PC-9 (cell line): ENCODE measurements at regions not wholly inside any gene's neighbourhood (a gene's known extent, or its start where the extent isn't known, plus 50 kb on each side); places are given as distances from the start of the nearest gene placed in this dataset.

Experiments used
- BruUV-seq: library from RNA; stranded (reverse); fragments of 400-500 nt; replicated peaks from 2 replicates; lab custom pipeline; 2021; lab: Mats Ljungman, UMichigan
- CTCF ChIA-PET: fragments of 300-600 bp; sonication (Branson Sonifier 250); formaldehyde crosslinking; loops from one replicate; lab custom pipeline; 2022; ENCODE audit warnings: antibody characterized with exemption; lab: Charles Lee
- POLR2A ChIA-PET: fragments of 300-600 bp; sonication (Branson Sonifier 250); formaldehyde crosslinking; loops from one replicate; lab custom pipeline; 2022; ENCODE audit warnings: antibody characterized with exemption; ENCODE audit not compliant: unreplicated experiment; lab: Charles Lee
- DNase-seq, 2 experiments: peaks; one replicate each; pipeline versions ENCODE4 v3.0.0 to v3.0.0-alpha.2; 2015 to 2022; ENCODE audit warnings: mixed read lengths in 1 of 2
- H2AFZ ChIP-seq: fragments of 200-600 bp; sonication (generic); 2 replicates; pipeline ENCODE4 v1.8.1; 2017; ENCODE audit warnings: antibody characterized with exemption
- H3F3A ChIP-seq: fragments of 200-600 bp; sonication (generic); 2 replicates; pipeline ENCODE4 v1.8.1; 2017; ENCODE audit warnings: antibody characterized with exemption, mild to moderate bottlenecking, low read depth; ENCODE audit not compliant: insufficient read depth
- H3K27ac ChIP-seq: fragments of 200-600 bp; sonication (generic); 2 replicates; pipeline ENCODE4 v1.6.1; 2016; ENCODE audit warnings: mixed run types
- H3K27me3 ChIP-seq: fragments of 200-600 bp; sonication (generic); 2 replicates; pipeline ENCODE4 v1.6.1; 2016; ENCODE audit warnings: low read depth, mixed run types; ENCODE audit not compliant: insufficient read depth
- H3K36me3 ChIP-seq: fragments of 200-600 bp; sonication (generic); 2 replicates; pipeline ENCODE4 v1.6.1; 2016; ENCODE audit warnings: low read depth, mixed run types
- H3K4me1 ChIP-seq: fragments of 200-600 bp; sonication (generic); replicated peaks from 2 replicates; pipeline ENCODE4 v1.6.1; 2016; ENCODE audit warnings: mixed run types; ENCODE audit not compliant: insufficient read depth
- H3K4me2 ChIP-seq: fragments of 200-600 bp; sonication (generic); 2 replicates; pipeline ENCODE4 v1.6.1; 2017; ENCODE audit warnings: mixed run types
- H3K4me3 ChIP-seq: fragments of 200-600 bp; sonication (generic); 2 replicates; pipeline ENCODE4 v1.6.1; 2016; ENCODE audit warnings: mixed run types
- H3K79me2 ChIP-seq: fragments of 200-600 bp; sonication (generic); 2 replicates; pipeline ENCODE4 v1.6.1; 2017; ENCODE audit warnings: low read depth, mixed run types
- H3K9me2 ChIP-seq: fragments of 200-600 bp; sonication (generic); 2 replicates; pipeline ENCODE4 v1.8.1; 2017; ENCODE audit warnings: mild to moderate bottlenecking; ENCODE audit not compliant: insufficient read depth
- H3K9me3 ChIP-seq: fragments of 200-600 bp; sonication (generic); 2 replicates; pipeline ENCODE4 v1.8.1; 2016; ENCODE audit warnings: low read depth; ENCODE audit not compliant: insufficient read depth
- H4K20me1 ChIP-seq: fragments of 200-600 bp; sonication (generic); 2 replicates; pipeline ENCODE4 v1.8.1; 2017; ENCODE audit not compliant: insufficient read depth
- CTCF ChIP-seq: fragments of 200-600 bp; sonication (generic); conservative IDR thresholded peaks from 2 replicates; pipeline ENCODE4 v1.6.1; 2017; ENCODE audit warnings: mixed run types, antibody characterized with exemption, mild to moderate bottlenecking, moderate library complexity
- EZH2 ChIP-seq: fragments of 200-600 bp; sonication (generic); IDR thresholded peaks from 2 replicates; pipeline ENCODE4 v1.8.0; 2017; ENCODE audit warnings: antibody characterized with exemption, low read depth
- intact Hi-C: fragments of 100-400 bp; cut with micrococcal nuclease; formaldehyde crosslinking; loops from one replicate; pipeline ENCODE4 v1.10.0; 2022; ENCODE audit not compliant: unreplicated experiment

- BruUV-seq: no TSS peak
- POLR2A ChIA-PET: no interaction called here
- CTCF ChIA-PET: no interaction called here
- H3K79me2 ChIP-seq: no peaks in the 10 kb centered on the region
- H3K4me3 ChIP-seq: no peak overlapping the region
- intact Hi-C loops: no loop called here
- no peaks in the 10 kb centered on the region for H3K27me3 ChIP-seq
- H3K9me2 ChIP-seq: no peaks in the 10 kb centered on the region
- H2AFZ ChIP-seq: no peak overlapping the region
- no peak overlapping the region for H3K27ac ChIP-seq
- no peaks in the 10 kb centered on the region for H3K4me1 ChIP-seq
- TF ChIP-seq CTCF (no peak), EZH2 (no peak)
- no peak for DNase-seq
- H3F3A ChIP-seq: no peaks in the 10 kb centered on the region
- no peaks in the 10 kb centered on the region for H3K9me3 ChIP-seq
- H4K20me1 ChIP-seq: no peaks in the 10 kb centered on the region
- no peak overlapping the region for H3K4me2 ChIP-seq
- H3K36me3 ChIP-seq: no peaks in the 10 kb centered on the region
Measured at GRCh38 chr3:70876154-70876553, 563.7 kb upstream of the MDFIC2 start.

DNA sequence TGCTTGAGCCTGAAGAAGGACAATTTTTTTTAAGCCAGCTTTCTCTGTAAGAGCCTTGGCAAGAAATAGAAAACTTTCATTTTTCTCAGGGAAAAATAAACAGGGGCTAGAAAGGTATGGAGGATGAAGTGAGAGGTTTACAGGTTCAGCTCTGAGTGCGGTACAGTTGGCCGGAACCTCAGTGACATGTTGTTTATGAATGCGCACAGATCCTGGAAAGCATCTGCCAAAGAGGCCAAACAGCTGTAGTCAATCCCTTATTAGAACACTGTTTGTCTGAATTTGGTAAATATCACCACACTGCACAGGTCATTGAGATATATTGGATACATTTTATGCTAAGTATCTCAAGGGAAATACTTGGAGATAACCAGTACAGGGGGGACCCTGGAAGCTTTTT is 561.8 kb upstream of the MDFIC2 start:
- no peaks in the 10 kb centered on the region for H3K4me1 ChIP-seq
- ChIA-PET POLR2A (no interaction called here), CTCF (no interaction called here)
- intact Hi-C loops: no loop called here
- no peaks in the 10 kb centered on the region for H3K36me3 ChIP-seq
- no TSS peak for BruUV-seq
- no peak overlapping the region for H3K27ac ChIP-seq
- no peak overlapping the region for H3K4me3 ChIP-seq
- H3K4me2 ChIP-seq: no peak overlapping the region
- DNase-seq: no peak
- H3K9me2 ChIP-seq: no peaks in the 10 kb centered on the region
- no peaks in the 10 kb centered on the region for H4K20me1 ChIP-seq
- no peaks in the 10 kb centered on the region for H3K27me3 ChIP-seq
- no peaks in the 10 kb centered on the region for H3F3A ChIP-seq
- H3K79me2 ChIP-seq: no peaks in the 10 kb centered on the region
- no peaks in the 10 kb centered on the region for H3K9me3 ChIP-seq
- TF ChIP-seq CTCF: no peak
- TF ChIP-seq EZH2: no peak
- no peak overlapping the region for H2AFZ ChIP-seq

DNA sequence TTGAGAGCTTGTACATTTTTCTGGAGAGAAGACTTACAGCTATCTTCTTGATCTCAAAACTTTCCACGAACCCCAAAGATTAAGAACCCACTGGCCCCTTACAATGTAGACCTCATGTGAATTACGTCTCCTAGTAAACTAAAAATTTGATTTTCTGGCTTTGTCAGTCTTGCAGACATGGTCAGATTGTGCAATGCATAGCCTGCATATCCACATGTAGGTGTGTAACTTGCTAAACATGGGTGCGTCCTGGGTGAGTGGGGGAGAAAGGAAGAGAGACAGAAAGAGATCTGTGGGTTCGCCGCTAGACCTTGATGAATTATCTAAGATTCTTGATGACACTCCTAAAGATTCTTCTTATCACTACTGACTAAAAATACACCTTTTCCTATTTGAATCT is 561.2 kb upstream of the MDFIC2 start:
- H3K4me3 ChIP-seq: no peak overlapping the region
- no peaks in the 10 kb centered on the region for H3K36me3 ChIP-seq
- H3K4me1 ChIP-seq: no peaks in the 10 kb centered on the region
- H2AFZ ChIP-seq: no peak overlapping the region
- no peak for DNase-seq
- H3K27ac ChIP-seq: no peak overlapping the region
- no peaks in the 10 kb centered on the region for H3K79me2 ChIP-seq
- no peak overlapping the region for H3K4me2 ChIP-seq
- ChIA-PET CTCF (interaction anchor here (0.6 kb wide), 1 partner anchor 285 kb away, joined by 5 read pairs; no protein-coding TSS in a partner anchor), POLR2A (no interaction called here)
- no peaks in the 10 kb centered on the region for H3F3A ChIP-seq
- TF ChIP-seq EZH2 (no peak), CTCF (no peak)
- no TSS peak for BruUV-seq
- H3K9me2 ChIP-seq: no peaks in the 10 kb centered on the region
- H4K20me1 ChIP-seq: no peaks in the 10 kb centered on the region
- H3K27me3 ChIP-seq: no peaks in the 10 kb centered on the region
- no peaks in the 10 kb centered on the region for H3K9me3 ChIP-seq
- intact Hi-C loops: no loop called here
